ENCODE measurements at regions not wholly inside any gene's neighbourhood (a gene's known extent, or its start where the extent isn't known, plus 50 kb on each side); places are given as distances from the start of the nearest gene placed in this dataset.

DNA sequence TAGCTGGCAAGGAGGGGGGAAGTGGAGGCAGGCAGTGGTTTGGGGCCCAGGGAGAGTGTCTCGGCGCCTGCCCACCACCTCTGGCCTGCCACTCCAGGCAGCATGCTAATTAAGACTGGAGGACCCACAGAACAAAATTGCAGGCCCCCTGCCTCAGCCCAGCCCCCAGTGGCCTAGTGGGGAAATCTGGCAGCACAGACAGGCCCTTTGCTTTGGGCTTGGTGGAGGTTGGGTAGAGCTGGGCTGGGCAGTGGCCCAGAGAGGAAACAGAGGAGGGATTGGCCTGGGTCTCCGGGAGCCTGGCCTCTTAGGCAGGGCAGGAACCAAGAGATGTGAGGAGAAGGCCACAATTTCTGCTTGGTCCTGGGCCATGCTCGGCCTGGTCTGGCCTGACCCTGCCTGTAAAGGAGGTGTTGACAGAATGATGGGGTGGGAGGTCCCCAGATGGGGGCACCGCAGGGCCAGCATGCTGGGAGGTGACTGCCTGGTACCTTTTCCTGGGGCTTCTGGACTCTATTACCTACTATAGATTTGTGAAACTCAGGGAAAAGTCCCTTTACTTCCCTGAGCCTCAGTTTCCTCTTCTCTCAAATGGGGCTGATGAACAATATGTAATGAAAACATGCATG, 92.4 kb upstream of the PJA1 start:
- Histone ChIP-seq H3K27me3 (ENCODE audit: control insufficient read depth, insufficient read depth, low read length) (no peaks in the 10 kb centered on the region), H3K4me3 (ENCODE audit: low read length) (no peak overlapping the region), H3K9me3 (ENCODE audit: control insufficient read depth, low read length) (no peaks in the 10 kb centered on the region), H3K36me3 (ENCODE audit: control insufficient read depth, insufficient read depth, low read length) (no peaks in the 10 kb centered on the region), H3K9ac (ENCODE audit: low read length) (no peak overlapping the region), H3K4me1 (ENCODE audit: control insufficient read depth, insufficient read depth, low read length) (no peaks in the 10 kb centered on the region)

GRCh38 chrX:69256291-69256565, 91.0 kb upstream of the PJA1 start:
- H3K9me3 ChIP-seq (ENCODE audit: control insufficient read depth, low read length) = no peaks in the 10 kb centered on the region
- H3K27me3 ChIP-seq (ENCODE audit: control insufficient read depth, insufficient read depth, low read length) = no peaks in the 10 kb centered on the region
- no peak overlapping the region for H3K9ac ChIP-seq (ENCODE audit: low read length)
- H3K4me3 ChIP-seq (ENCODE audit: low read length) = no peak overlapping the region
- H3K36me3 ChIP-seq (ENCODE audit: control insufficient read depth, insufficient read depth, low read length) = no peaks in the 10 kb centered on the region
- H3K4me1 ChIP-seq (ENCODE audit: control insufficient read depth, insufficient read depth, low read length) = no peaks in the 10 kb centered on the region

DNA sequence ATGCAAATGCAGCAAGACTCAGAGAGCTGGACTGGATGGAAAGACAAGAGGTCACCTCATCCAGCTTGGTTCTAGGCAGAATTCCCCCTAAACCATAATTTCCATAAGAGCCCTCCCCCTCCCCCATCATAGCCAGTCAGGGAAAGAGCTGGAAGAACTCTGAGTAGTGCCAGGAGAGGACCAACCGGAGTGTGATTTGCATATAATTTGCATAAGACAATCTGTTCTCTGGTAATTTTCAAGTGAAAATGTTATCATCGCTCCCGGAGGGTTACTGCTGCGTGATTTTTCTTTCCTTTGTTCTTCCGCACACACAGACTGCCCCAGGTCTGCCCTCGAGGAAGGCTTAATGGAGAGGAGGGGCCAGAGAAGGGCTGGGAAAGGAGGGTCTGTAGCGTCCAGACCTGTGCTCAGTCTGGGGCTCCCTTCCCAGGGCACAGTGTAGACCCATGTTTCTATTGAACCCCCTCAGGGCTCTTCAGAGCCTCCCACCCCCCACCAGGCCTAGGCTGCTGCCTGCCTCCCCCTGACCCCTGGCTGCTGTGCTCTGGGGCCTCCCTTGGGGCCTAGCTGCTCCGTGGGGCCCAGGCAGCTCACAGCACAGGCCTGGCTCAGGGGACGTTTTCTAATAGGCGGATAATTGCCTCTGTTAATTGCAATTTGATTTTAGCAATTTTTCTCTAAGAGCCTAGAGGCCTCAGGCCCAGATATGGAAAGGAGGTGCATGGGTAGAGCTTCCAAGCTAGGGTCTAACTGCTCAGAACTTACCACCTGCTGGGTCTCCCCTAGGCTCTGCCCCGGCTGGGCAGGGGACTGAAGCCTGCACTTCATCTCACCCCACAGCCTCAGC, 90.4 kb upstream of the PJA1 start:
- Histone ChIP-seq H3K9me3 (ENCODE audit: control insufficient read depth, low read length) (no peaks in the 10 kb centered on the region), H3K4me3 (ENCODE audit: low read length) (no peak overlapping the region), H3K9ac (ENCODE audit: low read length) (no peak overlapping the region), H3K4me1 (ENCODE audit: control insufficient read depth, insufficient read depth, low read length) (no peaks in the 10 kb centered on the region), H3K27me3 (ENCODE audit: control insufficient read depth, insufficient read depth, low read length) (no peaks in the 10 kb centered on the region), H3K36me3 (ENCODE audit: control insufficient read depth, insufficient read depth, low read length) (no peaks in the 10 kb centered on the region)

- no peaks in the 10 kb centered on the region for H3K9me3 ChIP-seq (ENCODE audit: control insufficient read depth, low read length)
- H3K4me3 ChIP-seq (ENCODE audit: low read length) = no peak overlapping the region
- no peaks in the 10 kb centered on the region for H3K27me3 ChIP-seq (ENCODE audit: control insufficient read depth, insufficient read depth, low read length)
- no peak overlapping the region for H3K9ac ChIP-seq (ENCODE audit: low read length)
- no peaks in the 10 kb centered on the region for H3K4me1 ChIP-seq (ENCODE audit: control insufficient read depth, insufficient read depth, low read length)
- H3K36me3 ChIP-seq (ENCODE audit: control insufficient read depth, insufficient read depth, low read length) = no peaks in the 10 kb centered on the region
Observed at GRCh38 chrX:69253821-69254220, 88.6 kb upstream of the PJA1 start.

- H3K4me3 ChIP-seq (ENCODE audit: low read length) = no peak overlapping the region
- no peaks in the 10 kb centered on the region for H3K9me3 ChIP-seq (ENCODE audit: control insufficient read depth, low read length)
- H3K27me3 ChIP-seq (ENCODE audit: control insufficient read depth, insufficient read depth, low read length) = no peaks in the 10 kb centered on the region
- H3K9ac ChIP-seq (ENCODE audit: low read length) = no peak overlapping the region
- no peaks in the 10 kb centered on the region for H3K4me1 ChIP-seq (ENCODE audit: control insufficient read depth, insufficient read depth, low read length)
- no peaks in the 10 kb centered on the region for H3K36me3 ChIP-seq (ENCODE audit: control insufficient read depth, insufficient read depth, low read length)
Observed at GRCh38 chrX:69243276-69243675, 78.0 kb upstream of the PJA1 start.

DNA sequence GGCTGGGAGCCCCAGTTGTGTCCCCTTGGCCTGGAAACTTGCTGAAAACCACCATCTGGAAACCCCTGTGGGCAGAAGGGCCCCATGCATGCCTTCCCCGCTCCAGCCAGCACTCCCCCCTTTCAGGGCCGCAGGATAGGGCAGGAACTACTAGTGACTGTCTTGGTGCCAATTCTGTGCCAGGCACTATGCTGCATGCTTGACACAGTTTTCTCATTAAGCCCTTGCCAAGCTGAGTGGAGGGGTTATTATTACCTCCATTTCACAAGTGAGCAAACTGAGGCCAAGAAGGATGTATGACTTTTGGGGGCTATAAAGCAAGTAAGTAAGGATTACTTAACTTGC, 73.6 kb upstream of the PJA1 start:
- no peaks in the 10 kb centered on the region for H3K4me1 ChIP-seq (ENCODE audit: control insufficient read depth, insufficient read depth, low read length)
- H3K27me3 ChIP-seq (ENCODE audit: control insufficient read depth, insufficient read depth, low read length) = no peaks in the 10 kb centered on the region
- no peak overlapping the region for H3K9ac ChIP-seq (ENCODE audit: low read length)
- no peaks in the 10 kb centered on the region for H3K9me3 ChIP-seq (ENCODE audit: control insufficient read depth, low read length)
- no peak overlapping the region for H3K4me3 ChIP-seq (ENCODE audit: low read length)
- H3K36me3 ChIP-seq (ENCODE audit: control insufficient read depth, insufficient read depth, low read length) = no peaks in the 10 kb centered on the region

GRCh38 chrX:69238114-69238886, 73.0 kb upstream of the PJA1 start:
- no peaks in the 10 kb centered on the region for H3K36me3 ChIP-seq (ENCODE audit: control insufficient read depth, insufficient read depth, low read length)
- H3K9ac ChIP-seq (ENCODE audit: low read length) = no peak overlapping the region
- H3K9me3 ChIP-seq (ENCODE audit: control insufficient read depth, low read length) = no peaks in the 10 kb centered on the region
- H3K4me1 ChIP-seq (ENCODE audit: control insufficient read depth, insufficient read depth, low read length) = no peaks in the 10 kb centered on the region
- no peaks in the 10 kb centered on the region for H3K27me3 ChIP-seq (ENCODE audit: control insufficient read depth, insufficient read depth, low read length)
- H3K4me3 ChIP-seq (ENCODE audit: low read length) = no peak overlapping the region

DNA sequence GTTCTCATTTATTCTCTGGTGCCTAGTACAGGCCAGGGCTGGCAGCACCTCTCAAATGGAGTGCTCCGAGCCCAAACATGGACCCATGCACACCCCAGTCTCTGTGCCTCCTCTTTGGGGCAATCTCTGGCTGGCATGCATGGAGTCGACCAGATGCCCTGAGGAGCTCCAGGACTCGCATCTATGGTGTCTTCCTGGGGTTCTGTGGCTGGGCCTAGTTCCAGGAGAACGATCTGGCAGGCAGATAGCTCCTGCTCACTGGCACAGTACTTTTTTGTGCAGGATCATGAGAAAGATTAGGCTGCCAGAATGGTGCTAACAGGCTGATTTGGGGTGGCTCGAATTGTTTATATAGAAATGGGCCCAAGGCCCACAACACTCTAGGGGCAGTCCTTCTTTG, 72.0 kb upstream of the PJA1 start:
- no peaks in the 10 kb centered on the region for H3K4me1 ChIP-seq (ENCODE audit: control insufficient read depth, insufficient read depth, low read length)
- H3K36me3 ChIP-seq (ENCODE audit: control insufficient read depth, insufficient read depth, low read length) = no peaks in the 10 kb centered on the region
- H3K4me3 ChIP-seq (ENCODE audit: low read length) = no peak overlapping the region
- H3K9me3 ChIP-seq (ENCODE audit: control insufficient read depth, low read length) = no peaks in the 10 kb centered on the region
- no peak overlapping the region for H3K9ac ChIP-seq (ENCODE audit: low read length)
- H3K27me3 ChIP-seq (ENCODE audit: control insufficient read depth, insufficient read depth, low read length) = no peaks in the 10 kb centered on the region

DNA sequence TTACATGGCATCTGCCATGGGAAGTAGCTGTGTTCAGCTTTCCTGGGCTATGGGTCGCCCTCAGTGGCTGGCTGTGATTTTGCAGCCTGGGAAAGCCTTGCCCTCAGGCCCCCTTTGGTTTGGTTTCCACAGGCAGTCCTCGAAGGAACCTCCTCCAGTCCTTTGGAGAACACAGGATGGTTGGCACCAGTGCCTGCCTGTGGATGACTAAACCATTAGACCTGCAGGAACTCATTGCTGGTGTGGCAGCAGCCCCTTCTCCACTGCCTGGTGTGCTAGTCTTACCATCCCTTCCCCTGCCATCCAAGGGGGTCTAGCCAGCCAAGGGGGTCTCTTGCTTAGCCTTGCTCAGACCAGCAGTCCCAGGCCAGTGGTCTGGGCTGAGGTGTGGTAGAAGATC, 71.4 kb upstream of the PJA1 start:
- H3K36me3 ChIP-seq (ENCODE audit: control insufficient read depth, insufficient read depth, low read length) = no peaks in the 10 kb centered on the region
- H3K27me3 ChIP-seq (ENCODE audit: control insufficient read depth, insufficient read depth, low read length) = no peaks in the 10 kb centered on the region
- H3K4me3 ChIP-seq (ENCODE audit: low read length) = no peak overlapping the region
- no peak overlapping the region for H3K9ac ChIP-seq (ENCODE audit: low read length)
- H3K4me1 ChIP-seq (ENCODE audit: control insufficient read depth, insufficient read depth, low read length) = no peaks in the 10 kb centered on the region
- no peaks in the 10 kb centered on the region for H3K9me3 ChIP-seq (ENCODE audit: control insufficient read depth, low read length)

DNA sequence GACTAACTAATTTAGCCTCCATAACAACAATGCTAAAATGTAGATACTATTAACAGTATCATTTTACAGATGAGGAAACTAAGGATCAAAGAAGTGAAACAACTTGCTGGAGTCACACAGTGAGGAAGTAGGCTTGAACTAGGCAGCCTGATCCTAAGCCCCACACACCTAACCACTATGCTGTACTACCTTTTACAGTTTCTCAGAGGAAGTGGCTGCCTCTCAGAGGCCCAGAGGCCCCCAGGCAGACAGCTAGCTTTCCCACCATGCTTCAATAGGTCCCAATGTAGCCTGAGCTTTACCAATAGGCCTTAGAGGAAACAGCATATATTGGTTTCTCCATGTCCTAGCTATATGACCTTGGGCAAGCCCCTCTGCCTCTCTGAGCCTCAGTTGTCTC, 69.4 kb upstream of the PJA1 start:
- Histone ChIP-seq H3K27me3 (ENCODE audit: control insufficient read depth, insufficient read depth, low read length) (no peaks in the 10 kb centered on the region), H3K4me3 (ENCODE audit: low read length) (no peak overlapping the region), H3K36me3 (ENCODE audit: control insufficient read depth, insufficient read depth, low read length) (no peaks in the 10 kb centered on the region), H3K4me1 (ENCODE audit: control insufficient read depth, insufficient read depth, low read length) (no peaks in the 10 kb centered on the region), H3K9me3 (ENCODE audit: control insufficient read depth, low read length) (no peaks in the 10 kb centered on the region), H3K9ac (ENCODE audit: low read length) (no peak overlapping the region)

- Histone ChIP-seq H3K9me3 (ENCODE audit: control insufficient read depth, low read length) (no peaks in the 10 kb centered on the region), H3K4me3 (ENCODE audit: low read length) (no peak overlapping the region), H3K4me1 (ENCODE audit: control insufficient read depth, insufficient read depth, low read length) (no peaks in the 10 kb centered on the region), H3K9ac (ENCODE audit: low read length) (no peak overlapping the region), H3K27me3 (ENCODE audit: control insufficient read depth, insufficient read depth, low read length) (no peaks in the 10 kb centered on the region), H3K36me3 (ENCODE audit: control insufficient read depth, insufficient read depth, low read length) (no peaks in the 10 kb centered on the region)
Observed at GRCh38 chrX:69232945-69233344, 67.7 kb upstream of the PJA1 start.

DNA sequence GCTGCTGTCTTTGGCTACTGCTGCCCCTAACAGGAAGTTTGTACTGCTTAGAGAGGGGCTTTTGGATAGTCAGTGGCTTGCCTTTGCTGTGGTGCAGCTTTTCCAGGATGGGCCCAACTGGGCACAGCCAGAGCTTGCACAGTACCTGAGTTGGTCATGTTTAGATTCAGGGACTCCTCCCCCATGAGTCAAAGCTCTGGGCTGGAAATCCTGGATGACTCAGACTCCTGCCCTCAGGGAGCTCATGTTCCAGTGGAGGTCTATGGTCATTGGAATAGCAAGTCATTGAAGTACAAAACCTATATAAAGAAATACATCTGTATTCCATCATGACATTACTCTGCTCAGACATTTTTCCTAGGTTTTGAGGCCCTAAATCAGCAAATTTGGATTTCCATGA, 66.7 kb upstream of the PJA1 start:
- Histone ChIP-seq H3K9ac (ENCODE audit: low read length) (no peak overlapping the region), H3K4me3 (ENCODE audit: low read length) (no peak overlapping the region), H3K4me1 (ENCODE audit: control insufficient read depth, insufficient read depth, low read length) (no peaks in the 10 kb centered on the region), H3K36me3 (ENCODE audit: control insufficient read depth, insufficient read depth, low read length) (no peaks in the 10 kb centered on the region), H3K27me3 (ENCODE audit: control insufficient read depth, insufficient read depth, low read length) (no peaks in the 10 kb centered on the region), H3K9me3 (ENCODE audit: control insufficient read depth, low read length) (no peaks in the 10 kb centered on the region)
